ENCODE measurements at regions not wholly inside any gene's neighbourhood (a gene's known extent, or its start where the extent isn't known, plus 50 kb on each side); places are given as distances from the start of the nearest gene placed in this dataset.

GRCh38 chr3:3745693-3746092 lies 53.5 kb upstream of the LRRN1 start:
- WGBS (ENCODE audit: extremely low coverage, insufficient coverage, insufficient read length) = no CpG with 5 or more reads among the region's 1 CpG
- no peak overlapping the region for H3K23ac ChIP-seq (ENCODE audit: low read length)

DNA sequence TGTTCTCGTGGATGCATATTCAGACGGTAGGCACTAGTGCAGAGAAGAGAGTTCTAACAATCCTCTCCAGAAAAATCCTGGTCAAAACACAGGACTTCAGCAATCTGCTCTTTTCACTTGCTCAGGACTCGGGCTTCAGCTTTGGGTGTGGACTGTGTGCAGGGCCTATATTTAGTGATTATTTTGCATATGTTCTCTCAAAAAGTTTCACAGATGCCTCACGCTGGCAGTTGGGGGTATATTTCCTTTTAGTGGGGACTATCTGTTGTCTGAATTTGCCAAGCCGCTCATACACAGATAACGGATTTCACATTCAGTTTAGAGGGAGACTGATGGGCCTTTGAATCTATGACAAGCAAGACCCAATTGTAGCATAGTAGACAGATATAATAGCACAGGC lies 54.4 kb upstream of the LRRN1 start:
- Histone ChIP-seq H3K4me3 (ENCODE audit: low read depth, low read length) (no peak overlapping the region), H3K4me2 (ENCODE audit: low read length) (no peak overlapping the region), H3K4ac (ENCODE audit: low read depth, low read length) (no peak overlapping the region), H2BK12ac (ENCODE audit: low read length) (no peak overlapping the region), H3K36me3 (ENCODE audit: control insufficient read depth in 1 of 2, insufficient read depth in 2 of 2, low read length in 2 of 2) (no peaks in the 10 kb centered on the region), H2BK5ac (ENCODE audit: low read depth, low read length, poor library complexity) (no peak overlapping the region), H4K91ac (ENCODE audit: low read depth, low read length) (no peak overlapping the region), H3K27me3 (ENCODE audit: insufficient read depth, low read length) (no peaks in the 10 kb centered on the region), H4K12ac (ENCODE audit: low read depth, low read length) (no peak overlapping the region), H2AK5ac (ENCODE audit: low read length) (no peak overlapping the region), H3K9ac (ENCODE audit: low read length) (no peak overlapping the region), H3K18ac (ENCODE audit: low read length) (no peak overlapping the region), H4K8ac (ENCODE audit: low read depth, low read length) (no peak overlapping the region), H3K23ac (ENCODE audit: low read length) (no peak overlapping the region), H3K79me2 (ENCODE audit: control insufficient read depth, insufficient read depth, low read length, poor library complexity) (no peaks in the 10 kb centered on the region), H3K4me1 (ENCODE audit: control insufficient read depth in 1 of 2, insufficient read depth in 2 of 2, low read length in 2 of 2) (peaks cover 9 to 18% of the 10 kb centered on the region in 2 experiments), H3K27ac (ENCODE audit: low read depth, low read length) (no peak overlapping the region), H3K9me3 (ENCODE audit: insufficient read depth, low read depth, low read length) (no peaks in the 10 kb centered on the region), H3K79me1 (ENCODE audit: low read length) (peaks cover 8% of the 10 kb centered on the region), H2AFZ (ENCODE audit: insufficient read depth, low read length, poor library complexity) (no peak overlapping the region), H2BK120ac (ENCODE audit: insufficient read depth, low read length, poor library complexity) (no peak overlapping the region), H3K14ac (ENCODE audit: low read length) (no peak overlapping the region)
- whole genome bisulfite sequencing (ENCODE audit: extremely low coverage, insufficient coverage, insufficient read length) = no CpG with 5 or more reads among the region's 6 CpGs
- DNase-seq = no peak

More at GRCh38 chr3:3745693-3746092, 53.5 kb upstream of the LRRN1 start:
- H3K18ac ChIP-seq (ENCODE audit: low read length) = no peak overlapping the region
- no peak overlapping the region for H3K4me3 ChIP-seq (ENCODE audit: low read depth, low read length)
- no peak overlapping the region for H3K4me2 ChIP-seq (ENCODE audit: low read length)
- H2BK120ac ChIP-seq (ENCODE audit: insufficient read depth, low read length, poor library complexity) = no peak overlapping the region
- DNase-seq = no peak
- H4K91ac ChIP-seq (ENCODE audit: low read depth, low read length) = no peak overlapping the region
- H3K9ac ChIP-seq (ENCODE audit: low read length) = no peak overlapping the region
- no peak overlapping the region for H2BK12ac ChIP-seq (ENCODE audit: low read length)
- no peak overlapping the region for H4K12ac ChIP-seq (ENCODE audit: low read depth, low read length)
- H3K14ac ChIP-seq (ENCODE audit: low read length) = no peak overlapping the region
- H2AFZ ChIP-seq (ENCODE audit: insufficient read depth, low read length, poor library complexity) = no peak overlapping the region
- H3K36me3 ChIP-seq (ENCODE audit: control insufficient read depth in 1 of 2, insufficient read depth in 2 of 2, low read length in 2 of 2) = no peaks in the 10 kb centered on the region
- H3K27me3 ChIP-seq (ENCODE audit: insufficient read depth, low read length) = no peaks in the 10 kb centered on the region
- no peak overlapping the region for H3K27ac ChIP-seq (ENCODE audit: low read depth, low read length)
- no peak overlapping the region for H3K4ac ChIP-seq (ENCODE audit: low read depth, low read length)
- peaks cover 6 to 10% of the 10 kb centered on the region in 2 experiments for H3K4me1 ChIP-seq (ENCODE audit: control insufficient read depth in 1 of 2, insufficient read depth in 2 of 2, low read length in 2 of 2)
- peaks cover 5% of the 10 kb centered on the region for H3K79me1 ChIP-seq (ENCODE audit: low read length)
- no peak overlapping the region for H4K8ac ChIP-seq (ENCODE audit: low read depth, low read length)
- H3K9me3 ChIP-seq (ENCODE audit: insufficient read depth, low read depth, low read length) = no peaks in the 10 kb centered on the region
- H2AK5ac ChIP-seq (ENCODE audit: low read length) = no peak overlapping the region
- no peaks in the 10 kb centered on the region for H3K79me2 ChIP-seq (ENCODE audit: control insufficient read depth, insufficient read depth, low read length, poor library complexity)
- H2BK5ac ChIP-seq (ENCODE audit: low read depth, low read length, poor library complexity) = no peak overlapping the region

GRCh38 chr3:3743754-3744153 lies 55.5 kb upstream of the LRRN1 start:
- Histone ChIP-seq H3K4me1 (ENCODE audit: control insufficient read depth in 1 of 2, insufficient read depth in 2 of 2, low read length in 2 of 2) (peaks cover 12 to 23% of the 10 kb centered on the region in 2 experiments), H3K27ac (ENCODE audit: low read depth, low read length) (no peak overlapping the region), H3K36me3 (ENCODE audit: control insufficient read depth in 1 of 2, insufficient read depth in 2 of 2, low read length in 2 of 2) (no peaks in the 10 kb centered on the region), H3K14ac (ENCODE audit: low read length) (no peak overlapping the region), H4K12ac (ENCODE audit: low read depth, low read length) (no peak overlapping the region), H2AK5ac (ENCODE audit: low read length) (no peak overlapping the region), H3K4ac (ENCODE audit: low read depth, low read length) (no peak overlapping the region), H3K4me3 (ENCODE audit: low read depth, low read length) (no peak overlapping the region), H3K79me2 (ENCODE audit: control insufficient read depth, insufficient read depth, low read length, poor library complexity) (no peaks in the 10 kb centered on the region), H3K9ac (ENCODE audit: low read length) (no peak overlapping the region), H3K4me2 (ENCODE audit: low read length) (no peak overlapping the region), H2AFZ (ENCODE audit: insufficient read depth, low read length, poor library complexity) (no peak overlapping the region), H4K91ac (ENCODE audit: low read depth, low read length) (no peak overlapping the region), H2BK120ac (ENCODE audit: insufficient read depth, low read length, poor library complexity) (no peak overlapping the region), H3K23ac (ENCODE audit: low read length) (no peak overlapping the region), H2BK5ac (ENCODE audit: low read depth, low read length, poor library complexity) (no peak overlapping the region), H3K9me3 (ENCODE audit: insufficient read depth, low read depth, low read length) (no peaks in the 10 kb centered on the region), H3K27me3 (ENCODE audit: insufficient read depth, low read length) (no peaks in the 10 kb centered on the region), H3K79me1 (ENCODE audit: low read length) (peaks cover 15% of the 10 kb centered on the region), H2BK12ac (ENCODE audit: low read length) (no peak overlapping the region), H3K18ac (ENCODE audit: low read length) (no peak overlapping the region), H4K8ac (ENCODE audit: low read depth, low read length) (no peak overlapping the region)
- no peak for DNase-seq
- no CpG with 5 or more reads among the region's 3 CpGs for WGBS (ENCODE audit: extremely low coverage, insufficient coverage, insufficient read length)

GRCh38 chr3:3740061-3740460 lies 59.2 kb upstream of the LRRN1 start:
- peaks cover 2% of the 10 kb centered on the region for H3K9me3 ChIP-seq (ENCODE audit: insufficient read depth, low read depth, low read length)
- WGBS (ENCODE audit: extremely low coverage, insufficient coverage, insufficient read length) = no CpG with 5 or more reads among the region's 4 CpGs
- H4K8ac ChIP-seq (ENCODE audit: low read depth, low read length) = no peak overlapping the region
- H3K14ac ChIP-seq (ENCODE audit: low read length) = no peak overlapping the region
- no peak overlapping the region for H3K9ac ChIP-seq (ENCODE audit: low read length)
- no peak overlapping the region for H3K4me3 ChIP-seq (ENCODE audit: low read depth, low read length)
- H2BK5ac ChIP-seq (ENCODE audit: low read depth, low read length, poor library complexity) = peak overlapping the region; percentile 65
- H3K79me2 ChIP-seq (ENCODE audit: control insufficient read depth, insufficient read depth, low read length, poor library complexity) = no peaks in the 10 kb centered on the region
- no peak overlapping the region for H4K91ac ChIP-seq (ENCODE audit: low read depth, low read length)
- no peak overlapping the region for H2BK120ac ChIP-seq (ENCODE audit: insufficient read depth, low read length, poor library complexity)
- H3K27me3 ChIP-seq (ENCODE audit: insufficient read depth, low read length) = no peaks in the 10 kb centered on the region
- no peak overlapping the region for H3K4ac ChIP-seq (ENCODE audit: low read depth, low read length)
- H3K27ac ChIP-seq (ENCODE audit: low read depth, low read length) = peak overlapping the region; percentile 68
- no peak overlapping the region for H4K12ac ChIP-seq (ENCODE audit: low read depth, low read length)
- no peak overlapping the region for H2AFZ ChIP-seq (ENCODE audit: insufficient read depth, low read length, poor library complexity)
- no peak overlapping the region for H3K18ac ChIP-seq (ENCODE audit: low read length)
- no peak overlapping the region for H2AK5ac ChIP-seq (ENCODE audit: low read length)
- H3K79me1 ChIP-seq (ENCODE audit: low read length) = peaks cover 17% of the 10 kb centered on the region
- no peaks in the 10 kb centered on the region for H3K36me3 ChIP-seq (ENCODE audit: control insufficient read depth in 1 of 2, insufficient read depth in 2 of 2, low read length in 2 of 2)
- H3K23ac ChIP-seq (ENCODE audit: low read length) = no peak overlapping the region
- H3K4me2 ChIP-seq (ENCODE audit: low read length) = peak overlapping the region; percentile 32
- H3K4me1 ChIP-seq (ENCODE audit: control insufficient read depth in 1 of 2, insufficient read depth in 2 of 2, low read length in 2 of 2) = peaks cover 12 to 23% of the 10 kb centered on the region in 2 experiments
- H2BK12ac ChIP-seq (ENCODE audit: low read length) = no peak overlapping the region
- peak; percentile 71 to 84 for DNase-seq

Measured in trophoblast cell (in vitro differentiated cells and primary cell).